Lower lobe of right lung (tissue), 2 donors: ENCODE measurements at regions not wholly inside any gene's neighbourhood (a gene's known extent, or its start where the extent isn't known, plus 50 kb on each side); places are given as distances from the start of the nearest gene placed in this dataset.

Experiments
- ATAC-seq, 2 donors: fragments of 200-7000 bp; cut with Tn5 transposase; one replicate each; pipeline ENCODE4 v1.9.1; 2020 to 2022; ENCODE audit warnings: mild to moderate bottlenecking in 2 of 2, moderate library complexity in 2 of 2
- DNase-seq: peaks from one replicate; pipeline ENCODE4 v3.0.0-alpha.2; 2020
- H3K27ac ChIP-seq: fragments of 200-600 bp; one replicate; pipeline ENCODE4 v1.8.0; 2022
- H3K27me3 ChIP-seq: fragments of 200-600 bp; one replicate; pipeline ENCODE4 v1.8.0; 2022; ENCODE audit warnings: low read depth
- H3K36me3 ChIP-seq: fragments of 200-600 bp; one replicate; pipeline ENCODE4 v1.8.0; 2022; ENCODE audit warnings: mild to moderate bottlenecking
- H3K4me1 ChIP-seq: fragments of 200-600 bp; one replicate; pipeline ENCODE4 v1.8.0; 2022
- H3K4me3 ChIP-seq: fragments of 200-600 bp; one replicate; pipeline ENCODE4 v1.8.0; 2022; ENCODE audit warnings: mild to moderate bottlenecking
- H3K9me3 ChIP-seq: fragments of 200-600 bp; one replicate; pipeline ENCODE4 v1.8.0; 2022
- intact Hi-C: fragments of 100-400 bp; cut with DNase I; formaldehyde crosslinking; loops from one replicate; pipeline ENCODE4 v1.11.0; 2022
- TF ChIP-seq, protein P1 (sequence below): fragments of 200-600 bp; IDR thresholded peaks from one replicate; pipeline ENCODE4 v1.8.0; 2022; ENCODE audit warnings: antibody characterized with exemption, mild to moderate bottlenecking
- donor health status: DM: no; HTN: yes; CAD: no; lungs with severe emphysema.

DNA sequence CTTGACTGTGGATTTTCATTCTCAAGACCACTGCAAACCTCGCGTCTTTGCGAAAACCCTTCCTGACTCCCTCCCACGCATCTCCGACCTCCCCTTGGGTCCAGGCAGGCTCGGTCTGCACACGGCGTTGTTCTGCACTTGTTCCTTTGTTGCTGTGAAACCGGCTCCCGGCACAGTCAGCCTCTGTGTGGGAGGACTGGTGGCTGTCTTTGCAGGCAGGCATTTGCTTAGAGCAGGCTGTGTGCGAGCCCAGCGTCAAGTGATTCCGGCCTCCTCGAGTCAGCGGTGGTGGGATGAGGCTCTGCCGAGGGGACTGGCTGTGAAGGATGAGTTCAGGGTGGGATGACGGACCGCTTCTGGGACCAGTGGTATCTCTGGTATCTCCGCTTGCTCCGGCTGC lies 102.6 kb upstream of the ROPN1 start:
- no peak overlapping the region for H3K27ac ChIP-seq
- H3K4me1 ChIP-seq, result no peaks in the 10 kb centered on the region
- H3K36me3 ChIP-seq, result no peaks in the 10 kb centered on the region
- ATAC-seq (no peak), DNase-seq (no peak)
- H3K4me3 ChIP-seq, result no peak overlapping the region
- TF ChIP-seq, protein P1, sequence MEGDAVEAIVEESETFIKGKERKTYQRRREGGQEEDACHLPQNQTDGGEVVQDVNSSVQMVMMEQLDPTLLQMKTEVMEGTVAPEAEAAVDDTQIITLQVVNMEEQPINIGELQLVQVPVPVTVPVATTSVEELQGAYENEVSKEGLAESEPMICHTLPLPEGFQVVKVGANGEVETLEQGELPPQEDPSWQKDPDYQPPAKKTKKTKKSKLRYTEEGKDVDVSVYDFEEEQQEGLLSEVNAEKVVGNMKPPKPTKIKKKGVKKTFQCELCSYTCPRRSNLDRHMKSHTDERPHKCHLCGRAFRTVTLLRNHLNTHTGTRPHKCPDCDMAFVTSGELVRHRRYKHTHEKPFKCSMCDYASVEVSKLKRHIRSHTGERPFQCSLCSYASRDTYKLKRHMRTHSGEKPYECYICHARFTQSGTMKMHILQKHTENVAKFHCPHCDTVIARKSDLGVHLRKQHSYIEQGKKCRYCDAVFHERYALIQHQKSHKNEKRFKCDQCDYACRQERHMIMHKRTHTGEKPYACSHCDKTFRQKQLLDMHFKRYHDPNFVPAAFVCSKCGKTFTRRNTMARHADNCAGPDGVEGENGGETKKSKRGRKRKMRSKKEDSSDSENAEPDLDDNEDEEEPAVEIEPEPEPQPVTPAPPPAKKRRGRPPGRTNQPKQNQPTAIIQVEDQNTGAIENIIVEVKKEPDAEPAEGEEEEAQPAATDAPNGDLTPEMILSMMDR, result no peak
- H3K27me3 ChIP-seq, result no peaks in the 10 kb centered on the region
- H3K9me3 ChIP-seq, result no peaks in the 10 kb centered on the region
- intact Hi-C loops, result no loop called here

GRCh38 chr3:124097362-124098131 lies 105.6 kb upstream of the ROPN1 start:
- ATAC-seq (no peak), DNase-seq (no peak)
- Histone ChIP-seq H3K27me3 (no peaks in the 10 kb centered on the region), H3K4me3 (no peak overlapping the region), H3K9me3 (no peaks in the 10 kb centered on the region), H3K36me3 (no peaks in the 10 kb centered on the region), H3K4me1 (no peaks in the 10 kb centered on the region), H3K27ac (no peak overlapping the region)
- TF ChIP-seq, protein P1, result no peak
- intact Hi-C loops, result no loop called here

GRCh38 chr3:124101643-124102042 lies 109.7 kb upstream of the ROPN1 start:
- H3K9me3 ChIP-seq, result no peaks in the 10 kb centered on the region
- H3K4me1 ChIP-seq, result no peaks in the 10 kb centered on the region
- no peak for ATAC-seq
- TF ChIP-seq, protein P1, result no peak
- H3K36me3 ChIP-seq, result no peaks in the 10 kb centered on the region
- DNase-seq, result no peak
- no peak overlapping the region for H3K4me3 ChIP-seq
- no peaks in the 10 kb centered on the region for H3K27me3 ChIP-seq
- intact Hi-C loops, result no loop called here
- H3K27ac ChIP-seq, result no peak overlapping the region

DNA sequence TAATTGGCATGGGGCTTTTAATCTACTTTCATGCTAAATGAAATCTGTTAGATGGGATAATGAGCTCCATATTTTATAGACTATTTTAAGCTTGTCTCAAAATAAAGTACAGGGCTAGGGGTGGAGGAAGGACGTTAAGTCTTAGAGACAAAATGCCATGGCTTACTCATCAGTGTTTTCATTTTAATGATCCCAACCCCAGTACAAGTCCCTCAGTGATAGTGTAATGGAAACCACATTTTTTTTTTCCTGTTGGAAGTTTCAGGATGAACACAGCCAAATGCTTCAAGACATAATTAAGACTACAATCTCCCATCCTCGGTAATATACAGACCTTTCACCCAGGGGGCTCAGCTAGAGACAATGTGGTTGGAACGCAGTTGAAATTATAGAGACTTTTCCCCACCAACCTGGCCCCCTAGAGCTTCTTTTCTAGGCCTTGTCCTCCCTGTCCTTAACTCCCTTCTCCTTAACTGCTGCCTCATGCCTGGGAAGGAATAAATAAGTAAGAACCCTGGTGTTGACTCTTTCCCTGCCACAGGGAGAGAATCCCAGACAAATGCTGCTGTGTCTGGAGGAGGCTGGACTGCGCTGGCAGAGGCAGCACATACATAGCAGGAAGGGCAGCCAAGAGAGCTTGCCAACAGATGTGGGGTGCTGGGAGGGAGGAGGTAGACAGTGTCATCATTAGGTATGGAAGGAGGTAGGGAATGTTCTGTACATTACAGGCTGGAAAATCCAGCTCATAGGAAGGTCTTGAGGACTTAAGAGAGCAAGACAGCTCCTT lies 115.4 kb upstream of the ROPN1 start:
- no peak for ATAC-seq
- intact Hi-C loops, result no loop called here
- Histone ChIP-seq H3K9me3 (no peaks in the 10 kb centered on the region), H3K36me3 (no peaks in the 10 kb centered on the region), H3K27me3 (no peaks in the 10 kb centered on the region), H3K4me1 (no peaks in the 10 kb centered on the region), H3K27ac (no peak overlapping the region), H3K4me3 (no peak overlapping the region)
- TF ChIP-seq, protein P1, result no peak
- no peak for DNase-seq

DNA sequence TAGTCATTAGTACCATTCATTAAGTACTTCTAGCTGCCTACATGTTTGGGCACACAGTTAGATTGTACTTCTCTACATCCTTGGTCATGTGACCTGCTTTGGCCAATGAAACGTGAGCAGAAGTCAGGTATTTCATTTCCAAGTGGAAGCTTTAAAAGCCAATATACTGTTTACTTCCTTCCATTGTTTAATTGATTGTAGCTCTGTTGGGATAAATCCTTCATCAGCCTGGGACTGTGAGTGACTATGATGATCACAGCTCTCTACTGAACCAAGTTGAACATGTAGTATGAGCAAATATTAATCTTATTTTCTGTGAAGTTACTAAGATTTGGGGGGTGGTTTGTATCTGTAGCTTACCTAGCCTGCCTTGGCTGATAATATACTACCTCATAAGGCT lies 116.5 kb upstream of the ROPN1 start:
- Histone ChIP-seq H3K27me3 (no peaks in the 10 kb centered on the region), H3K9me3 (no peaks in the 10 kb centered on the region), H3K36me3 (no peaks in the 10 kb centered on the region), H3K27ac (no peak overlapping the region), H3K4me3 (no peak overlapping the region), H3K4me1 (no peaks in the 10 kb centered on the region)
- no peak for DNase-seq
- TF ChIP-seq, protein P1, result no peak
- intact Hi-C loops, result no loop called here
- ATAC-seq, result no peak
